Hepatic stellate cell (primary cell): ENCODE measurements at regions not wholly inside any gene's neighbourhood (a gene's known extent, or its start where the extent isn't known, plus 50 kb on each side); places are given as distances from the start of the nearest gene placed in this dataset.
A peak's percentile ranks its signal among the peaks of the same experiment; 100 is the strongest.
"Not testable (repeated sequence)": the region's sequence is repeated elsewhere in the genome, so short reads cannot be mapped to it uniquely, and the experiment has no call there.

Source experiments
- DNase-seq: peaks from one replicate; pipeline ENCODE4 v3.0.0; 2011; ENCODE audit warnings: low spot score

- peak; percentile 13 for DNase-seq
These were observed 64.0 kb downstream of the CCNG2 start for GRCh38 chr4:77220828-77221613.

DNA sequence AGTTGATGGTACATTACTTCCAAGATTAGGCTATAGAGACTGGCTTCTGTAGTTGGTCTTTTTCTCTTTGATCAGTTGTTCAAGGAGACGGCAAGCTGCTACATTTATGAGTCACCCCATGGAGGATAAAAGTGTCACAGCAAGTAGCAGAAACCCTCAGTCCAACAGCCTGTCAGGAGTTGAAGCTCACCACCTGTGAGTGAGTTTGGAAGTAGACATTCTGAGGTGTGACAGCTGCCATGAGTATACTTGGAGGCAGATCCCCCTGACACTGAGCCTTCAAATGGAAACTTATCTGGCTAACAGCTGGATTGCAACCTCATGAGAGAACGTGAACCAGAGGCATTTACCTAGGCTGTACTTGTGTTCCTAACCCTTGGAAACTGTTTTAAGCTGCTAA is 68.0 kb downstream of the CCNG2 start:
- no peak for DNase-seq

DNA sequence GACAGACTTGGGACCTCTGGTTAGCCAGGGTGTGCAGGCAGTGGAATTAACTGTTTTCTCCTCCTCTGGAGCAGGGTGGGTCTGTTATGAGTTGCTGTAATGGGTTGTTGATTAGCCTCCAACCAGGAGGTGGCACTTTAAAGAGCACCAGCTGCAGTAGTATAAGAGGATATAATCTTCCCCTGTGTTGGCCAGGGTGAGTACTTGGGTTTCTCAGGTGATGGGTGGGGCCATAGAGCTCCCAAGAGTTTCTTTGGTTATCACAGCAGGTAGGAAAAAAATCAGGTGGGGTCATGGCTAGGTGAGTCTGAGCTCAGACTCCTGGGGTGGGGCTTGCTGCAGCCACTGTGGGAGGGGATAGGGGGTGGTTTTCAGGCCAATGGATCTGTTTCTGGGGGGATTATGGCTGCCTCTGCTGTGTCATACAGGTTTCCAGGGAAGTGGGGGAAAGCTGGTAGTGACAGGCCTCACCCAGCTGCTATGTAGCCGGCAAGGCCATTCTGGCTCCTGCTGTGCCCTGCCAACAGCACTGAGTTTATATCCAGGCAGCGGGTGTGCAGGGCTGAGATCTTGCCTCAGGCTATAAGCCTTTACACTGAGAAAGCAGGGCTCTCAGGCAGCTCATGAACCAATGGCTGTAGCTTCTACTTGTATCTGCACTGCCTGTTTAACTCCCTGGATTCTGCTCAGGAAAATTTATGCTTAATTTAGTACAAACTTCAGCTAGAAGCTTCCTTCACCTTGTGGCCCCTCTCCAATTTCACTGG is 70.1 kb downstream of the CCNG2 start:
- DNase-seq: no peak

DNA sequence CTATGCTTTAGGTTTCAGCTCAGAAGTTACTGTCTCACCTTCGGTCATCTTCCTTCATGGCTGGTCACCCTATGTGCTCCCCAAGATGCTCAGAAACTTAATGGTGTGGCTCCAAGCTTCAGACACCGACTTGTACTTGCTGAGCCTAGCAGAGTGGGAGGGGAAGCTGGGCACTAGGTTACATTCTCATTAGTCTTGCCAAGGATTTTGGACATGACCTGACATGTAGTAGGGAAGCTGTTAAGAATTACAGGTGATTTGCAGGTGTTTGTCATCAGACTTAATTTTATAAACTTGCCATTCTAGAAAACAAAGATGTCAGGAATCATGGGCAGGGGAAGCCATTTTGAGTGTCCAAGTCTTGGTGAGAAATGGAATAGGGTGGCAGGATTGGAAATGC is 72.4 kb downstream of the CCNG2 start:
- no peak for DNase-seq

DNA sequence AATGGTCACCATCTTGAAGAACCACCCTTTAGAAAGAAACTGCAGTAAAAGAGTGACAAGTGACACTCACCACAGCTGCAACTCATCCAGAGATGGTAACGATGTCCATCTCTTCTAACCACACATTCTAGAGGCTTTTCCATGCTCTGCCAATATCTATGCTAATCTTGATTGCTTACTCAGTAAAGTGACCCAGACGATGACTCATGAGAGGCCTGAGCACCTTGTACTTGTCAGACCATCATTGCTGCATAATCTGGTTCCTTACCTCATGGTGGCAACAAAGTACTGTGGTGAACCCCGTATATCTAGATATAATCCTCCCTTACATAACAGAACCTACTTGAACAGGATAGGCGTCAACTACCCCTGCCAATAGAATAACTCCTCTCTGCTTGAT is 75.6 kb downstream of the CCNG2 start:
- no peak for DNase-seq

GRCh38 chr4:77235289-77235854 is 78.4 kb downstream of the CCNG2 start:
- no peak for DNase-seq

DNA sequence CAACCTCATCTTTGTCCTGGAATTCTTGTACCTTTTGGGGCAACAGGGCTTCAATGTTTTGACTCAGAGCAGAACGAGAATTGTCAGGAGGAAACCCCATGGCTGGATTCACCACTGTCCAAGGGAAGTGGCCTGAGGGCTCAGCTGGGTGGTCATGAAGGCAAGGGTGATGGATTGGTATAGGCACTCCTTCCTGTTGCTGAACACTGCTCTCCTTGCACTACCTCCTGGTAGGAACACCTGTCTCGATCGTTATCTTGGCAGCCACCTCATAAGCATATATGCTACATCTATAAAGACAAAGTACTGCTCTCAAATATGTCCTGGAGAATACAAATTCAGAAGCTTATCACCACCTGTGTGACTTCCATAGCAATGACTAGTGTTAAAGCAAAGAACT is 79.8 kb downstream of the CCNG2 start:
- DNase-seq: no peak

DNA sequence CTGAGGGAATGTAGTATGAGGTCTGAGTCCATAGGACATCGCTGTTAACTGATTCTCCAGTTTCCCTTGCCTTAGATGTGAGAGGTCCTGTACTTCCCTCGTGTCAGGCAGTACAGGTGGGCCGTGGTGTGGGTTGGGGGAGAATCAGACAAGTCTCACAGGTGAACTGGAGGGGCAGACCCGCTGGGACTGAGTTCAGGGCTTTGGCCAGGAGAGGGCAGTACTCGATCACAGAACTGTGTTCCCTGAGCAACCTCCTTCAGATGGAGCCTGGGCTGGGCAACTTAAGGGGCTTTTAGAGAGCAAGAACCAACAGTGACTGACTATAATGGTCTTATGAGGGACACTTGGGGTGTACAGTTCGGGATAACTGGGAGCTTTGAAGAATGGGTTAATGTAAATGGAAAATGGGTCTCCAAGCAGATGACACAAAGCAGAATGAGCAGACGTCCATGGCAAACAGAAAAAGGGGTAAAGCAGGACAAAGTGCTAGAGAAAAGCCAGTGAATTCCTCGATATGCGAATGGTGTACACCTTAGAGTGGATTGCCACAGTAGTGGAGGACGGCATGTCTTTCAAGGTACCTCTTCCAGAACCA is 83.6 kb downstream of the CCNG2 start:
- DNase-seq: peak; percentile 18

DNA sequence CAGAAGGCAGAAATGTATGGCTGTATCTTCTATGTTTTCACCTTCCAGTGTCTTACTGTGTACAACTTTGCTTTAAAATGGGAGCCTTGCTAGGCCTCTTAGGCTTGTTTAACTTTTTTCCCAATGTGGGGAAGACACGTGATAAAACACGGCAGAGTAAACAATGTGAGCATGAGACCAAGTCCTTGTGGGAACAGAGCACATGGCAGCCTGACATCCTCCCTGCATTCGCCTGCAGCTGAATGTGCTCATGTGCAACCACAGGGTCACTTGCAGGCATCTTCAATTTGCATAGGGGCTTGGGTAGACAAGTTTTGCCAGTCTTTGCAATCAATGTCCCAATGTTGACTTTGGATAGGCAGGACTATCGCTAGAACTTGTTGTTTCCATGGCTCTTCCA is 91.8 kb downstream of the CCNG2 start:
- DNase-seq: no peak

- DNase-seq: no peak
These were observed 94.7 kb downstream of the CCNG2 start for GRCh38 chr4:77251751-77252150.

DNA sequence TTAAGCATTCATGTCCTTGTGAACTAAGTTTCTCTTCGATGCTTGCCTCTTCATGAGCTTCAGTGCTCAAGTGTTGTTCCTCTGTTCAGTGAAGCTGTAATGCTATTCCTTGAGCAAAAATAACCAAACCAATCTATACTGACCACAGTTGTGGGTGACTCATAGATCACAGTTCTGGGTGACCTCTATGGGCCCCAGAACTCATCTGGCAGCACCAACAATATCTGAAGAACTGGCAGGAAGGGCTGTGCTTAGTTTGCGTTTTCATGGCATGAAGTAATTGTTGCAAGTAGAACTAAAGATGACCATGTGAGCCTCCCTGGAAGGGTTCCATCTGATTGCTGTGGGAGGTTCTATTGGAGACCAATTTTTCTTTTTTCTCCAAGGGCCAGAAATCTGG is 106.2 kb downstream of the CCNG2 start:
- no peak for DNase-seq

DNA sequence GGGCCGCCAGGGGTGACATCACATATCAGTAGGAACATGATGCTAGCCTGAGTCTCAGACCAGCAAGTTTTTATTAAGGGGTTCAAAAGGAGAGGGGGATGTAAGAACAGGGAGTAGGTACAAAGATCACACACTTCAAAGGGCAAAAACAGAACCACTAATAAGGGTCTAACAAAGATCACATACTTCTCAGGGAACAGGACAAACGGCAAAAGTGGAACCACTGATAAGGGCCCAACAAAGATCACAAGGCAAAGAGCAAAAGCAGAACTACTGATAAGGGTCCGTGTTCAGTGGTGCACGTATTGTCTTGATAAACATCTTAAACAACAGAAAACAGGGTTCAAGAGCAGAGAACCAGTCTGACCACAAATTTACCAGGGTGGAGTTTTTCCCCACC is 107.0 kb downstream of the CCNG2 start:
- DNase-seq: not testable (repeated sequence)

DNA sequence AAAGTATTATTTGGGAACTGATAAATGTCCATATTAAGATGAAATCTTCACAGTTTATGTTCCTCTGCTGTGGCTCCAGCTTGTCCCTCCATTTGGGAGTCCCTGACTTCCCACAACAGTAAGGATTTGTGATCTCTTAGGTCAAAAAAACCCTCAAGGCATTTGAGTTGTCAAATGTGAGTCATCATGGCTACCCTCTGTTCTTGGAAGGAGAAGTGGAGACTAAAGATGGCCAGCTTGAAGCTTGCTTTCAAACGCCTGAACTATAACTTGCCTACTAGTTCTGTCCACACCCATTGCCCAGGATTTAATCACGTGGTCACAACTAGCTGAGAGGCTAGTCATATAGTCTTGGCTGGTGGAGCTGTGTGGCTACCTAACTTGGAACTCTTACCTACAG is 107.8 kb downstream of the CCNG2 start:
- DNase-seq: no peak

DNA sequence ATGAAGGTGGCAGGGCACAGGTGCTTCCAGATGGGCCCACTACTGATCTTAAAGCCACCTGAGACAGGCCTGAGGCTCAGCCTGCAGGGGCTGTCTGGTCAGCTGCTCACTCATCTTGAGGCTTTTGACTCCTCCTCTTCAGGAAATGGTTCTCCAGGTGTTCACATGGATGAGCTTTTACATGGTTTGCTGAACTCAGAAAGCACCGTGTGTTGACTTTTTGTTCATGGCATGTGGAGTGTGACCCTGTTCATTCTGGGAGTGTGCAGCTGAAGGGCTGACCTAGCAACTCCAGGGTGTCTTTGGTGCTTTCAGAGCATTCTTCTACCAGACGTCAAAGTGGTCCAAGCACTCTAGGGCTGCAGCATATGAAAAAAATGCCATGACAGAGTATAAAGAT is 111.1 kb downstream of the CCNG2 start:
- DNase-seq: no peak

DNA sequence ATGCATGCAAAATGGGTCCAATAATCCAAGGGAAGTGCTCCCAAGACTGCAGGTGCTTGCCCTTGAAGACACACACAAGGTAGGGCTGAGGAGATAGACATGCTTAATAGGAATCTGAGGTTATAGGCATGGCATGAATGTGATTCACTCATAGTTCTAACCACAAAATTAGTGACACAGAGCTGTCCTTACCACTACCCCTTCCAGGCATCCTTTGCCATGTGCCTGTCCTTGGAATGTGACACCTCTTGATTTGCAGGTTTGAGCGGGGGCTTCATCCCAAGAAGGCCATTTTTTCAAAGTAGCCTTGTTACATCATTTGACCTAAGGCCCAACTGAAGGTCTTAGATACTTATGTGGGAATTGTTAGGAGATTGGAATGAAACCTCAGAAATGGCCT is 112.5 kb downstream of the CCNG2 start:
- no peak for DNase-seq

DNA sequence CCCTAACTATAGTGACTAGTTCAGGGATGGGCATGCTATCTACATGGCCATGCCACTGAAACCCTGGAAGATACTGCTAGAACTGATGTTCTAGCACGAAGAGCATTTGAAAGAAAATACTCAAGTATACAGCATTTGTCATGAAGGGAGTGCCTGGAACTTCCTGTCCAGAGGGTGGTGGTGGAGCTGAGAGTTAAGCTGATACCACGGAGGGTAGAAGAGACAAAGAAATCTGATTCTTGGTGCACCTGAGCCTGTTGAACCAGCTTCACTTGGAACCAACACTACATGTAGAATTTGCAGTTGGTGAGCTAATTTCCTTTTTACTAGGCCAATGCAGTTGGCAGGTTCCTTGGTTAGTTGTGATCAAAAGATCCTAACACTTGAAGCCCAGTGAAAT is 116.4 kb downstream of the CCNG2 start:
- DNase-seq: no peak

- DNase-seq: not testable (repeated sequence)
These were observed 122.1 kb downstream of the CCNG2 start for GRCh38 chr4:77279114-77279513.

GRCh38 chr4:77282305-77282704 is 125.3 kb downstream of the CCNG2 start:
- DNase-seq: no peak

DNA sequence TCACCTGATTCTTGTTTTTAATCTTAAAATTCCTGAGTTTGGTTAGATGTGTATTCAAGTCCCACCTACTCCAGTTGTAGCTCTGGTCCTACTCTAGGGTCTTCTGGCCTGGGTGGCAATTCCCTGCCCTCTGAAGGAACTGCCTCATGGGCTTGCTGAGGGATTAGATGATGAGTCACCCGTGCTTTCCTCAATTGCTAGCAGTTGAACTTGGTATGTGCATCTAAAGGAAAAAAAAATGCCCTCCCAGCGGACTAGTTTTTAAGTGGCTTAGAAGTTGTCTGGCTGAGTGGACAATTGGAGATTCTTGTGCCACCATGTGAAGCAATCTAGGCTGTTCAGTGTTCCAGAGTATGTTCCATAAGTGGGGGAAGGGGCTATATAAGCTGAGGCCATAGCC is 127.0 kb downstream of the CCNG2 start:
- DNase-seq: no peak

- DNase-seq: no peak
These were observed 129.9 kb downstream of the CCNG2 start for GRCh38 chr4:77286906-77287305.

GRCh38 chr4:77293426-77293825 is 136.4 kb downstream of the CCNG2 start:
- no peak for DNase-seq

DNA sequence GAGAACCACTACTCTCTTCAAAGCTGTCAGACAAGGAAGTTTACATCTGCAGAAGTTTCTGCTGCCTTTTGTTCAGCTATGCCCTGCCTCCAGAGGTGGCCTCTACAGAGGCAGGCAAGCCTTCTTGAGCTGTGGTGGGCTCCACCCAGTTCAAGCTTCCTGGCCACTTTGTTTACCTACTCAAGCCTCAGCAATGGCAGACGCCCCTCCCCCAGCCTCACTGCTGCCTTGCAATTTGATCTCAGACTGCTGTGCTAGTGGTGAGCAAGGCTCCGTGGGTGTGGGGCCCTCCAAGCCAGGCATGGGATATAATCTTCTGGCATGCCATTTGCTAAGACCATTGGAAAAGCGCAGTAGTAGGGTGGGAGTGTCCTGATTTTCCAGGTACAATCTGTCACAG is 144.0 kb downstream of the CCNG2 start:
- not testable (repeated sequence) for DNase-seq

GRCh38 chr4:77305766-77306165 is 148.8 kb downstream of the CCNG2 start:
- no peak for DNase-seq
